ENCODE measurements at regions not wholly inside any gene's neighbourhood (a gene's known extent, or its start where the extent isn't known, plus 50 kb on each side); places are given as distances from the start of the nearest gene placed in this dataset.

DNA sequence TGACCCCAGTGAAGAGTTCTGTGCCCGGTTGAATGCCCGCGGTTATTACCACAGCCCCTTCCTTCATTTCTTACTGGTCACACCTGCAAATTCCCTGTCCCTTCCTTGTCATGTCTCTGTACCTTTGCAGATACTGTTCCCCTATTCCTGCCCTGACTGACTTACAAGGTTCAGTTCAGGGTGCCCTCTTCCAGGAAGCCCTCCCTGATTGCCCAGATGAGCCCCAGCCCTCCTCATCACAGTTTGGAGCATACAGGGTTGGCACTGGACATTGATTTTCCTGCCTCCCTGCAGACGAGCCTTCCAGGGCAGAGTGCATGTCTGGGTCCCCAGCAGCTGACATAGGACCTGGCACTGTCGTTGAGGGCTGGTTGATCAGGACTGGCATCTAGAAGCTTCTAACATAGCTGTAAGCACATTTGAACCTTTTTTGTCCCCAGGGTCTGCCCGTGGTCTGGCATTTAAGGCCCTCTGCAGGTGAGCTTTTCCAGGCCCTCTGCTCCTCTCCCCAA lies 70.4 kb upstream of the SHISAL1 start:
- peaks cover 59% of the 10 kb centered on the region for H3K27me3 ChIP-seq (ENCODE audit: insufficient read depth, low read length)
- no peak overlapping the region for H3K4me3 ChIP-seq (ENCODE audit: insufficient read depth, low read length)
- H3K36me3 ChIP-seq (ENCODE audit: insufficient read depth, low read length) = no peaks in the 10 kb centered on the region
- TF ChIP-seq, protein P1, sequence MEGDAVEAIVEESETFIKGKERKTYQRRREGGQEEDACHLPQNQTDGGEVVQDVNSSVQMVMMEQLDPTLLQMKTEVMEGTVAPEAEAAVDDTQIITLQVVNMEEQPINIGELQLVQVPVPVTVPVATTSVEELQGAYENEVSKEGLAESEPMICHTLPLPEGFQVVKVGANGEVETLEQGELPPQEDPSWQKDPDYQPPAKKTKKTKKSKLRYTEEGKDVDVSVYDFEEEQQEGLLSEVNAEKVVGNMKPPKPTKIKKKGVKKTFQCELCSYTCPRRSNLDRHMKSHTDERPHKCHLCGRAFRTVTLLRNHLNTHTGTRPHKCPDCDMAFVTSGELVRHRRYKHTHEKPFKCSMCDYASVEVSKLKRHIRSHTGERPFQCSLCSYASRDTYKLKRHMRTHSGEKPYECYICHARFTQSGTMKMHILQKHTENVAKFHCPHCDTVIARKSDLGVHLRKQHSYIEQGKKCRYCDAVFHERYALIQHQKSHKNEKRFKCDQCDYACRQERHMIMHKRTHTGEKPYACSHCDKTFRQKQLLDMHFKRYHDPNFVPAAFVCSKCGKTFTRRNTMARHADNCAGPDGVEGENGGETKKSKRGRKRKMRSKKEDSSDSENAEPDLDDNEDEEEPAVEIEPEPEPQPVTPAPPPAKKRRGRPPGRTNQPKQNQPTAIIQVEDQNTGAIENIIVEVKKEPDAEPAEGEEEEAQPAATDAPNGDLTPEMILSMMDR (IDR thresholded peaks at IDR 0.05; ENCODE audit: extremely low read depth, low read depth, low read length) = no peak
- no peak overlapping the region for H2AFZ ChIP-seq (ENCODE audit: low read length)
- H3K79me2 ChIP-seq (ENCODE audit: insufficient read depth, low read length) = no peaks in the 10 kb centered on the region
- no peak overlapping the region for H3K27ac ChIP-seq (ENCODE audit: low read depth, low read length)
- DNase-seq (ENCODE audit: insufficient read length, low spot score, missing footprints) = peak; percentile 53
- H3K4me1 ChIP-seq (ENCODE audit: insufficient read depth, low read length) = no peaks in the 10 kb centered on the region
- peaks cover 4% of the 10 kb centered on the region for H3K9me3 ChIP-seq (ENCODE audit: low read depth, low read length)
- H4K20me1 ChIP-seq (ENCODE audit: insufficient read depth, low read length) = no peaks in the 10 kb centered on the region
- no peak overlapping the region for H3K4me2 ChIP-seq (ENCODE audit: insufficient read depth, low read length)

- no peaks in the 10 kb centered on the region for H3K36me3 ChIP-seq (ENCODE audit: insufficient read depth, low read length)
- no peaks in the 10 kb centered on the region for H4K20me1 ChIP-seq (ENCODE audit: insufficient read depth, low read length)
- DNase-seq (ENCODE audit: insufficient read length, low spot score, missing footprints) = peak; percentile 63
- peaks cover 4% of the 10 kb centered on the region for H3K9me3 ChIP-seq (ENCODE audit: low read depth, low read length)
- H3K4me3 ChIP-seq (ENCODE audit: insufficient read depth, low read length) = no peak overlapping the region
- no peak overlapping the region for H3K4me2 ChIP-seq (ENCODE audit: insufficient read depth, low read length)
- H2AFZ ChIP-seq (ENCODE audit: low read length) = no peak overlapping the region
- peaks cover 53% of the 10 kb centered on the region for H3K27me3 ChIP-seq (ENCODE audit: insufficient read depth, low read length)
- no peaks in the 10 kb centered on the region for H3K79me2 ChIP-seq (ENCODE audit: insufficient read depth, low read length)
- H3K27ac ChIP-seq (ENCODE audit: low read depth, low read length) = no peak overlapping the region
- TF ChIP-seq, protein P1 (IDR thresholded peaks at IDR 0.05; ENCODE audit: extremely low read depth, low read depth, low read length) = no peak
- no peaks in the 10 kb centered on the region for H3K4me1 ChIP-seq (ENCODE audit: insufficient read depth, low read length)
Observed at GRCh38 chr22:44382116-44383038, 69.6 kb upstream of the SHISAL1 start.

DNA sequence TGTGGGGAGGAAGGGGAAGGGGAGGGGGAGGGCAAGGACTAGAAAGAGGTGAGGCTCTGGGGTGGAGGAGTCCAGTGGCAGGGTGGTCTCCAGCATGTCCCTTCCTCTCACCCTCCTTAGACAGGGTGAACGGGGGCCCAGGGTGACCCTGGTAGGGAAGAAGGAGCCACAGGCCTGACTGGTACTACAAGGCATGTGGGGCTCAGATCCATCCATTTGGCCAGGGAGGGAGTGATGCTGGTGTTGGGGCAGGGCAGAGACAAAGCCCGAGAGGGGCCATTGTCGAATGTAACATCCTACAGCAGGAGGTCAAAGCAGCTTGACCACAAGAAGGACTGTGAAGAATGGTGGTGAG lies 69.0 kb upstream of the SHISAL1 start:
- peaks cover 47% of the 10 kb centered on the region for H3K27me3 ChIP-seq (ENCODE audit: insufficient read depth, low read length)
- peak; percentile 75 for DNase-seq (ENCODE audit: insufficient read length, low spot score, missing footprints)
- H4K20me1 ChIP-seq (ENCODE audit: insufficient read depth, low read length) = no peaks in the 10 kb centered on the region
- no peak overlapping the region for H3K4me3 ChIP-seq (ENCODE audit: insufficient read depth, low read length)
- H3K4me1 ChIP-seq (ENCODE audit: insufficient read depth, low read length) = no peaks in the 10 kb centered on the region
- H3K9me3 ChIP-seq (ENCODE audit: low read depth, low read length) = peaks cover 4% of the 10 kb centered on the region
- H3K79me2 ChIP-seq (ENCODE audit: insufficient read depth, low read length) = no peaks in the 10 kb centered on the region
- no peak overlapping the region for H3K4me2 ChIP-seq (ENCODE audit: insufficient read depth, low read length)
- H3K36me3 ChIP-seq (ENCODE audit: insufficient read depth, low read length) = no peaks in the 10 kb centered on the region
- TF ChIP-seq, protein P1 (IDR thresholded peaks at IDR 0.05; ENCODE audit: extremely low read depth, low read depth, low read length) = no peak
- no peak overlapping the region for H2AFZ ChIP-seq (ENCODE audit: low read length)
- no peak overlapping the region for H3K27ac ChIP-seq (ENCODE audit: low read depth, low read length)

GRCh38 chr22:44380756-44381486 lies 68.2 kb upstream of the SHISAL1 start:
- peak; percentile 18 for DNase-seq (ENCODE audit: insufficient read length, low spot score, missing footprints)
- Histone ChIP-seq H3K27me3 (ENCODE audit: insufficient read depth, low read length) (peaks cover 47% of the 10 kb centered on the region), H3K79me2 (ENCODE audit: insufficient read depth, low read length) (no peaks in the 10 kb centered on the region), H3K27ac (ENCODE audit: low read depth, low read length) (no peak overlapping the region), H2AFZ (ENCODE audit: low read length) (no peak overlapping the region), H3K4me3 (ENCODE audit: insufficient read depth, low read length) (no peak overlapping the region), H4K20me1 (ENCODE audit: insufficient read depth, low read length) (no peaks in the 10 kb centered on the region), H3K36me3 (ENCODE audit: insufficient read depth, low read length) (no peaks in the 10 kb centered on the region), H3K9me3 (ENCODE audit: low read depth, low read length) (peaks cover 4% of the 10 kb centered on the region), H3K4me2 (ENCODE audit: insufficient read depth, low read length) (no peak overlapping the region), H3K4me1 (ENCODE audit: insufficient read depth, low read length) (no peaks in the 10 kb centered on the region)
- TF ChIP-seq, protein P1 (IDR thresholded peaks at IDR 0.05; ENCODE audit: extremely low read depth, low read depth, low read length) = no peak

Measured in osteoblast (primary cell).